GM21515 (cell line): ENCODE measurements at regions not wholly inside any gene's neighbourhood (a gene's known extent, or its start where the extent isn't known, plus 50 kb on each side); places are given as distances from the start of the nearest gene placed in this dataset.

ENCODE experiments used
- ATAC-seq: cut with Tn5 transposase; IDR thresholded peaks from one replicate; pipeline ENCODE4 v1.9.1; 2021; ENCODE audit not compliant: unreplicated experiment

GRCh38 chr7:46687203-46687602 lies 766.1 kb upstream of the IGFBP3 start:
- ATAC-seq: no peak

GRCh38 chr7:46685051-46685450 lies 764.0 kb upstream of the IGFBP3 start:
- no peak for ATAC-seq

GRCh38 chr7:46682836-46683624 lies 762.0 kb upstream of the IGFBP3 start:
- no peak for ATAC-seq

- no peak for ATAC-seq
Observed at GRCh38 chr7:46681865-46682503, 760.9 kb upstream of the IGFBP3 start.

GRCh38 chr7:46680147-46680546 lies 759.1 kb upstream of the IGFBP3 start:
- no peak for ATAC-seq

GRCh38 chr7:46679671-46680070 lies 758.6 kb upstream of the IGFBP3 start:
- no peak for ATAC-seq

- no peak for ATAC-seq
Observed at GRCh38 chr7:46678421-46678820, 757.3 kb upstream of the IGFBP3 start.

GRCh38 chr7:46675456-46675855 lies 754.4 kb upstream of the IGFBP3 start:
- ATAC-seq: no peak

- ATAC-seq: no peak
Observed at GRCh38 chr7:46672861-46673260, 751.8 kb upstream of the IGFBP3 start.

GRCh38 chr7:46671108-46671769 lies 750.2 kb upstream of the IGFBP3 start:
- ATAC-seq: no peak

- no peak for ATAC-seq
Observed at GRCh38 chr7:46669028-46669427, 748.0 kb upstream of the IGFBP3 start.

GRCh38 chr7:46664453-46664852 lies 743.4 kb upstream of the IGFBP3 start:
- ATAC-seq: no peak

GRCh38 chr7:46663025-46663424 lies 742.0 kb upstream of the IGFBP3 start:
- ATAC-seq: no peak

GRCh38 chr7:46661431-46661830 lies 740.4 kb upstream of the IGFBP3 start:
- no peak for ATAC-seq

- ATAC-seq: no peak
Observed at GRCh38 chr7:46660402-46660980, 739.4 kb upstream of the IGFBP3 start.

GRCh38 chr7:46658281-46658680 lies 737.2 kb upstream of the IGFBP3 start:
- no peak for ATAC-seq

- no peak for ATAC-seq
Observed at GRCh38 chr7:46654546-46655443, 733.7 kb upstream of the IGFBP3 start.

GRCh38 chr7:46653848-46654247 lies 732.8 kb upstream of the IGFBP3 start:
- ATAC-seq: no peak

GRCh38 chr7:46652317-46652716 lies 731.2 kb upstream of the IGFBP3 start:
- no peak for ATAC-seq

- ATAC-seq: no peak
Observed at GRCh38 chr7:46651561-46652088, 730.6 kb upstream of the IGFBP3 start.
